ENCODE measurements at regions not wholly inside any gene's neighbourhood (a gene's known extent, or its start where the extent isn't known, plus 50 kb on each side); places are given as distances from the start of the nearest gene placed in this dataset.

Small RNAs in the stretch of these regions (small RNA-seq; reads per million reads assigned to genes)
- 0 reads per million in 2 experiments for gene PPIAP44

All from SK-N-DZ (cell line).